ENCODE measurements at regions not wholly inside any gene's neighbourhood (a gene's known extent, or its start where the extent isn't known, plus 50 kb on each side); places are given as distances from the start of the nearest gene placed in this dataset.

DNA sequence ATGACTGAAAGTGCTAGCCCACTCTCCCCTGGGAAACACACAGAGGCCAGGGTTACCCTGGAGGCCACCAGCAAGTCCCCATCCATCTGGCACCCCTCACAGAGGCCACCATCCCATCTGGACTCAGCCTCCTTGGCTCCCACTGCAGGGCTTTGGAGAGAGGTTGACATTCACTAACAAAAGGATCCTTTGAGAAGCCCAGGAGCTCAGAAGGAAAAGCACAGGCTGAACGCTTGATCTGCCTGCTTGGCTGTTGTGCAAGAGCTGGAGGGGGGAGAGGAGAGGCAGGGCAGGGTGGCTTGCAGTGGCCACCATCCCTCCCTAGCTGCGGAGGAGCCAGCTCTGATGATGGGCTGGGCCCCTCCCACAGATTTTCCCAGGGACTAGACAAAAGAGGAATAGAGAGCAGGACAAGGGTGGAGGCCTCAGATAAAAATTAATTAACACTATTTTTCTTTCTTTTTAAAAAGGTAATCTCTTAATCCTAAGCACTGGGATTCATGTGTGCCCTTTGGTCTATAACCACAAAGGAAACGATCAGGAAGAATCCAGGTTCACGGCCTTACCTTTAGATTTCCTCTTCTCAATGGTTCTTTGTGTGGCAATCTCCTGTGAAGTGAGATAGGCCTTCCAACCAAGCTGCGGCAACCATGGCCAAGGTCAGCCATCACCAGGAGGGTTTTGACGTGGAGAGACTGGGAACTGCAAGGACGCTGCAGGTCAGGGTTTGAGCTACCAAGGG is 154.7 kb downstream of the BARX2 start:
- TF ChIP-seq EZH2 (IDR thresholded peaks at IDR 0.05; ENCODE audit: low read depth) = no peak
- TF ChIP-seq, protein P1, sequence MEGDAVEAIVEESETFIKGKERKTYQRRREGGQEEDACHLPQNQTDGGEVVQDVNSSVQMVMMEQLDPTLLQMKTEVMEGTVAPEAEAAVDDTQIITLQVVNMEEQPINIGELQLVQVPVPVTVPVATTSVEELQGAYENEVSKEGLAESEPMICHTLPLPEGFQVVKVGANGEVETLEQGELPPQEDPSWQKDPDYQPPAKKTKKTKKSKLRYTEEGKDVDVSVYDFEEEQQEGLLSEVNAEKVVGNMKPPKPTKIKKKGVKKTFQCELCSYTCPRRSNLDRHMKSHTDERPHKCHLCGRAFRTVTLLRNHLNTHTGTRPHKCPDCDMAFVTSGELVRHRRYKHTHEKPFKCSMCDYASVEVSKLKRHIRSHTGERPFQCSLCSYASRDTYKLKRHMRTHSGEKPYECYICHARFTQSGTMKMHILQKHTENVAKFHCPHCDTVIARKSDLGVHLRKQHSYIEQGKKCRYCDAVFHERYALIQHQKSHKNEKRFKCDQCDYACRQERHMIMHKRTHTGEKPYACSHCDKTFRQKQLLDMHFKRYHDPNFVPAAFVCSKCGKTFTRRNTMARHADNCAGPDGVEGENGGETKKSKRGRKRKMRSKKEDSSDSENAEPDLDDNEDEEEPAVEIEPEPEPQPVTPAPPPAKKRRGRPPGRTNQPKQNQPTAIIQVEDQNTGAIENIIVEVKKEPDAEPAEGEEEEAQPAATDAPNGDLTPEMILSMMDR (conservative IDR thresholded peaks at IDR 0.05) = no peak
